NCI-H2227 treated with DMSO at 0.1 percent for 48 hours (cell line): ENCODE measurements at regions not wholly inside any gene's neighbourhood (a gene's known extent, or its start where the extent isn't known, plus 50 kb on each side); places are given as distances from the start of the nearest gene placed in this dataset.
"Not testable (repeated sequence)": the region's sequence is repeated elsewhere in the genome, so short reads cannot be mapped to it uniquely, and the experiment has no call there.

Source experiments
- DNase-seq: peaks from one replicate; lab custom pipeline; 2025; lab: John Stamatoyannopoulos, UW

DNA sequence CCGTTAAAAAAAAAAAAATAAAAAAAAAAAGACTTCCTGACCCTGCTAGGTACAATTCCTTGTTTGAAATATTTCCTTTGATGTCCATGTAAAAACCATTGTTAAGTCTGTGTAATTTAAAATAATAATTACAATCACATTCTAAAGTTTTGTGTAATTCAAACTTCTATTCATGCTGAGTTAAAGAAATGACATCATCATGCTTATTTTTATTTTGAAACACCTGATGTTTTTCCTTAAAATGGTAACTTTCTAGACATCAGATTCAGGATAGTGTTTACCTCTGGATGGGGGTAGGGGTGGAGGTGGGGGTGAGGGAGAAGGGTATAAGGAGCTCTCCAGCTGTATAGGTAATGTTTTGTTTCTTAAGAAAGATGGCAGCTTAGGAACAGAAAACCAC is 92.8 kb downstream of the ADCYAP1 start:
- DNase-seq = no peak

DNA sequence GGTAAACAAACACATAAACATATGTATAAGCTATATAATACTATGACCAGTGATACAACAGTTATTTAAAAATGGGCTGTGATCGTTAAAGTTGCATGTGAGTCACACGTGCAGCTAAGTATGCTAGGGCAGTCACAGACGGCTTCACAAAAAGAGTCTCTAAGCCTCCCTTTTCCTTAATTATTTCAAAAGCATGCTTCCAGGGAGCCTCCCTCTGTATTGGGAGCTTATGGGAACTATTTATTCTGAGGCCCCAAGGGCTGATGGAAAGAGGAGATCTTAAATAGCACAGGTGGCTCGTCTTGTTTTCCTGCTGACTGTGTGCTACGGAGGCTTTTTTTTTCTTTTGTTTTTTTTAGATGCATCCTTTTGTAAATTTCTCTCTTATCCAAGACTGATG is 94.3 kb downstream of the ADCYAP1 start:
- DNase-seq = no peak

DNA sequence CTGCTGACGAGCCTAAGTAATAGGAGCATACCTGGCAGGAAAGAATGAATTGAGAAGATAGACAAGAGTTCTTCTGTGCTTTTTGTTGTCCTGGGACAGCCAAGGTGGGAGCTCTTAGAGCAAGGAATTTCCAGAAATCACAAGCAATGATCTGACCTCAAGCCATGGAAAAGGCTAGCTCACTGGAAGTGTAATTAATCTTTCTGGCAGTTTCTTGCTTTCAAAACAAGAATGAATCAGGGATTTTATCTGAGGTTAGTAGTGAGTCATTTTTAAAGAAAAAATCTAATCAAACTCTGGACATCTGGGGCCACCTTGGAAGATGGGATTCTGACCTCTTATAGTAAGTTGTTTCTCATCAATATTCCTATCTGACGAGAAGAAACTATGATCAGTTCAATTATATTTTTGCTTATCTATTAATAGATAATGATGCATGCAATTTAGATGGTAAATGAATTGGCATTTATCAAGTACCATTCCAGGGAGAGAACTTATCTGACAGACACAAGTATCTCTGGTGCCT is 98.0 kb downstream of the ADCYAP1 start:
- DNase-seq = no peak

DNA sequence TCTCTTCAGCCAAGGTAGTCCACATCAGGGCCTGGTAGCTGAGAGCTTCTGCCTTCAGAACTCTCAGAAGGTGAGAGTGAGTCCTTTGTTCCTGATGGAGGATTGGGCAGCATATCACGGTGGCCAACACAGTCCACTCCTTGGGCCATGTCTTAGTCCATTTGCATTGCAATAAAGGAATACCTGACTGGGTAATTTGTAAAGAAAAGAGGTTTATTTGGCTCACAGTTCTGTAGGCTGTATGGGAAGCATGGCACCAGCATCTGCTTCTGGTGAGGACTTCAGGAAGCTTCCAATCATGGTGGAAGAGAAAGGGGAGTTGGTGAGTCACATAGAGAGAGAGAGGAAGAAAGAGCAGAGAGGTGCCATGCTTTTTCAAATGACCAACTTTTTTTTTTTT is 98.8 kb downstream of the ADCYAP1 start:
- DNase-seq = no peak

DNA sequence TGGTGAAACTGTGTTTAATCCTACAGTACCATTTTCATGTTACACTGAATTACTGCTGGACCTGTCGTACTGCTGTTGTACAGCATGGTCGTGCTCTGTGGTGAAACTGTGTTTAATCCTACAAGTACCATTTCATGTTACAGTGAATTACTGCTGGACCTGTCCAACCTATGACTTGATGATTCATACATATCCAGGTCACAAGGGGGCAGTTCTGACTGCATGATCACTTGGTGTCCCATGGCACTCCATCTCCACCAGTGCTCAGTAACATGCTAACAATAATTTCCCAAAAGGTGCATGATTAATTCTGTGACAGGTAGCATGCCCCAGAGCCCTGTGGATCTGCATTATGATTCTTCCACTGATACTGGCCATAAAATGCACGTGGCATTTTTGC is 101.6 kb downstream of the ADCYAP1 start:
- no peak for DNase-seq

DNA sequence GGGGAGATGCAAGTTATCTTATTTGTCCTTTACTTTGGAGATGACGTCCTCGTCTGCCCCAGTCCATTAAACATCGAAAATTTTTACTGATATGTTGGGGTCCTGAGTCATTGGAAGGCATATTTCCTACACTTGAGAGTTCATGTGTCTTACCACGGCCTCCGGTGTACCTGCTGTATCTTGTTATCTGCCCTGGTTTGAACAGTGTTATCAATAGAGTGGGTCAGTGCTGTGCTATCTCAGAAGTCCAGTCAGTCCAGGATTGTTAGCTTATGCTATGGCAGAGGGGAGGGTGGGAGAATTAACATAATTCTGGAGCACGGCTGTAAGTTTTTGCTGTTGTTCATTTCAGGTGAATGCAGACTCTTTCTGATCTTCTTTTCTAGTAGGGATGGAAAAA is 102.3 kb downstream of the ADCYAP1 start:
- no peak for DNase-seq

DNA sequence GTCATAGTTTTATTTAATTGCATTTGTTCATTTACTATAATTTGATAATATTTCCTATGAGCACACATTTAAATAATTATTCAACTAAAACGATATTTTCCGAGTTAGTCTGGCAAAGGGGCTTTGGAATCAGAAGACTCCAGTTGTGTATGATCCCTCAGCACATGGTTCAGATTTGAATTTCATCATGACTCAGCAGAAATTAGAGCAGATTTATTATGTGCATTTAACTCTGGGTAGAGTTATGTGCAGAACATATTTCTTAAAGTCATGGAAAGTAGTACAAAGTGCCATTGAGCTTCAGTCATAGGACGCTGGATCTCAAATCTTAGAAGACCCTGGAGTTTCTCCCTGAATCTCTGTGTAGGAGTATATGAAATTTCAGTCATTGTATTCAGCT is 106.7 kb downstream of the ADCYAP1 start:
- DNase-seq = no peak

DNA sequence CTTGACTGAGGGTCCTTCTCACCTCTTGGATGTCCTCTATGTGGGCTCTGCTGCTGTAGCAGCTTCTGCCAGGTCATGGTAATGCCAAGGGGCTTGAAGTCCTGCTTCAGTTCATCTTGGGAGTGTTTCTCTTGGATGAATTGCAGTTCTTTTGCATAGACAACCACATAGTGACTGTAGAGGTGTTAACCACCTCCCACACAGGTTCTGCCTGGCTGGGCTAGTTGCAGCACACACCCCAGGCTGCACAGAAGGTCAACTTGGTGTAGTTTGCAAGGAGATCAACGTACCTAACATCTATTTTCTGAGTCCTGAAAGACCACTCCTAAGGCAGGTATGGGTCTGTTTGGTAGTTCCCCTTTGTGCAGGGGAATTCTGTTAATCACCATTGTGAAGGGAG is 108.1 kb downstream of the ADCYAP1 start:
- DNase-seq = no peak

DNA sequence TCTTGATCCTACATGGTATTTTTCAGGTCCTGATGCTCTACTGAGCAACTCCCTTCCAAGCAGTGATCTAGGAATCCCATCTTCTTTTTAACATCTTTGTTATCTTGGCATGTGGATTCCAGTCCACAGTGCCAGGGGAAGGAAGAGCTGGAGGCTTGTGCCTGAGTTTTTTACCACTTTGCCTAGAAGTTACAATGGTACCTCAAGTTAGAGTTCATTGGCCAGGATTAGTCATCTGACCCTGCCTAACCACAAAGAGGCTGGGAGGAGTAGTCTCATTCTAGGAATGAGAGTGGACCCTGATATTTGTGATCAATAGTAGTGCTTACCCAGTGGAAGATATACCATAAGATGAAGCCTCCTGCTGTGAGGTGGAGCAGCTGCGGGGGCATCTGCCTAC is 109.3 kb downstream of the ADCYAP1 start:
- no peak for DNase-seq

DNA sequence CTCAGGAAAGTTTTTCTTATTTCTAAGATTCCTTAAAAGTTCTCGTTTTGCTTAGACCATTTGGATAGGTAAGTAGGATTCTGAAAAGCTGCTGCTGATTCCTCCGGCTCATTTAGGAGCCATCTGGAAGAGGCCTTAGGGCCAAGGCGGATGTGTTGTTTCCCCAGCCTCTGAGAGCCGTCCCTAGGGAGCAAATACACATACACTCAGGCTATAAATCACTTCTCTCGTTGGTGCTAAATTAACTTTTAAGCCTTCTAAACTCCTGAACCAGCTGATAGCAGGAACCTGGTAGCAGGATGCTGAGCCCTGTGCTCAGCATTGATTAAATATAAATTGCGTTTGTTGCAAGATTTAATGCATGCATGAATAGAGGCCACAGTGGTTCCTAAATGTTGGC is 109.8 kb downstream of the ADCYAP1 start:
- no peak for DNase-seq

DNA sequence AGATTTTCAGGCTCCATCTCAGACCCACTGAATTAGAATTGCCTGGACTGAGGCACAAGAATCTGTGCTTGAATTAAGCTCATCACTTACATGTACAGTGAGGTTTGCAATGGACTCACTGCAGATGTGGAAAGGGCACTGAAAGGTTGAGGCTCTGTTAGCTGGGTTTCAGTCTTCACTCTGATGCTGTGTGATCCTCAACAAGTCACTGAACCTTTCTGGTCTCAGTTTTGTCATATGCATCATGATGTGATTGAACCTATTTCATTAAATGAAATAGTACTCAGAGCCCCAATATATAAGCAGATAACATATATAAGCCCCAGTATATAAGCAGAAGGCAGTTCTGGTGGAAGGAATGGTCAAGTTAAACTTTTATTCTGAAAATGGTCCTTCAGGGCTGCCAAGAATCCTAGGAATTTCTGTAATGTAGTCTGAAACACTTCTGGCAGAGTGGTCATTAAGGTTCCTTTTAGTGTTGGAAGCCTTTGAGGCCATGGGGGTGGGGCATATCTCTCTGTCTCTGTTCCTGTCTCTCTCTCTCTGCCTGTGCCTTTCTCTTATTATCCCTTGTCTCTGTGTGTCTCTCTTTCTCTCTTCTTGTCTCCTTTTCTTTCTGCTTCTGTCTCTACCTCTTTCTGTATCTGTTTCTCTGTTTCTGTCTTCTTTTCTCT is 110.4 kb downstream of the ADCYAP1 start:
- no peak for DNase-seq

DNA sequence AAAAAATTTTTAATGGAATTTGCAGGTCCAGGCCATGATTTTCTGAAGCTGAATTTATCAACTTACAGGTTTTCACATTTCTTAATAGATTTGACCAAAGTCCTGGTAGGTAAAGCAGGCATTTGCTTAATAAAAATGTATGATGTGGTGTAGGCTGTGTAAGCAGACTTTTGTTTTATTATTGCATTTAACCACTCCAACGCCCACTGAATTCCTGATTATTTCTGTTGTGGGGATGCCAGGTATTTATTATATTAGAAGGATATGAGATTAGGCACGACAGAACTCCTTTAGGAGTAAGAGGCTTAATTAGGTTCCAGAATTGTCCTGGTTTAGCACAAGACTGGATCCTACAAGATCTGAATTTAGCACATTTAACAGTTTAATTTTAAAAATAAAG is 111.1 kb downstream of the ADCYAP1 start:
- DNase-seq = no peak

DNA sequence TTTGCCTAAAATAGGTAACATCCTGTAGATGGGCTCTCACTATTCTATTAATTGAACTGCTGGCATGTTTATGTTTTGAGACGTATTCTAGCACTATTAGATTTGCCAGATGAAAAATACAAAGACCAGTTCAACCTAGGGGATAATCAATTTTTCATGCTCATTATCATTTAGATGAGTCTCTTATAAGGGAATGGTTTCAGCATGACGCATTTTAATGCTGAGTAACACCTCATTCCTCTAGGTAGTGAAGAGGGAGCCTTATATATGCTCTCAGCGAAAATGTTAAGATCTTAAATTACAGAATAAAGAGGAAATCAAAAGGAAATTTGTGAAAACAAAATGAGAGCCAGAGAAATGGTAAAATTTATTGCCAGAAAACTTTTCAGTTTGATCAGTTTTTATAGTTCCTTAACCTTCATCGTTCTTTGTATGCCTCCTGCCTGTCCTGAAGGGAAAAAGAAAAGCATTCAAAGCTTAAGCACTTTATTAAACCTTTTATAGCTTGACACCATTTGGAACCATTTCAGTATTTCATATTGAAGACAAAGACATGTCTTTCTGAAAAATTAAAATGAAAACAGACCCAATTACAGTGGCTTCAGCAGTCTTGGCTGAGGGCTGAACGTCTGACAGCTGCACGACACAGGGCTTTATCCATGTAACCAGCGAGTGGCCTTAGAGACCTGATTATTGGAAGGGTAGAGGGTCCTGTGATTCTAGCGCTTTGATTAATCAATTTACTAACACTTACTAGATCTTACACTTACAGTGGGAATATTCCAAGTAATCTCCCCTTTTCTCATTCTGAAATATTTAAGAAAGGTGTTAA is 112.8 kb downstream of the ADCYAP1 start:
- DNase-seq = no peak

DNA sequence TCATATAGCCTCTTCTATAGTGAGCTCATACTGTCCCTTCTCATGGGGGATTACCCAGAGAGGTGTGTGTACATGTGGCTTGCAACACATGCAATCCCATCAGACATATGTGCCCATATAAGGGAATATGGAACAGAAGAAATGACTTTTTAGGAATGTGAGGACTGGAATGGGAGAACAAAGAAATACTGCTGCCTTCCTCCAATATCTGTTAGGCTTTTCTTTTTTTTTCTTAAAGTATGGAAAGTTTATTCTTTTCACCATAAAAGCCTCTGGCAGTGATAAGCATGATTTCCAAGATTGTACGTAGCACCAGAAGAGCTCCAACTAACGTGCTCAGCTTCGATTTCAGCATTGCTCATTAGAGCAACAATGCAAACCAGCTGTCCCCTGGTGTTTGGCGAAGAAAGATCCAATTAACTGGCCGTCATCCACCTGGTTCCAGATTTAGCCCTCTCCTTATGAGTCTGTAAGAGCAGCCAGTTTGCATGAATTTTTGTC is 113.6 kb downstream of the ADCYAP1 start:
- no peak for DNase-seq

DNA sequence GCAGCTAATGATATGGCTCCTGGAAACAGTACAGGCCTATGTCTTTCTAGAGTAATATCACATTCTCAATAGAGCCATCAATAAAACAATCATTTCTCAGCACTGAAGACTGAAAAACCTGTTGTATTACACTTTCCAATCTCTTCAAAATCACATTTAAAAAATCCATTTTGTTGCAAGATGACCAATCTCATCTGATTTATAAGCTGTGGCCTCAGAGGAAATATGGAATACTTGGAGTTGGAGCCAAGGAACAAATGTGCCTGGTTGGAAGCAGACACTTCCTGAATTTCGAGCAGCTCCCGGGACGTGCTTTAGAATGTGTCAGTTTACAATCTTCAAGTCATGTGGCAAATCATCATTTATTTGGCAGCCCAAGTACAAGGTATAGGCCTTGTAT is 114.5 kb downstream of the ADCYAP1 start:
- no peak for DNase-seq

DNA sequence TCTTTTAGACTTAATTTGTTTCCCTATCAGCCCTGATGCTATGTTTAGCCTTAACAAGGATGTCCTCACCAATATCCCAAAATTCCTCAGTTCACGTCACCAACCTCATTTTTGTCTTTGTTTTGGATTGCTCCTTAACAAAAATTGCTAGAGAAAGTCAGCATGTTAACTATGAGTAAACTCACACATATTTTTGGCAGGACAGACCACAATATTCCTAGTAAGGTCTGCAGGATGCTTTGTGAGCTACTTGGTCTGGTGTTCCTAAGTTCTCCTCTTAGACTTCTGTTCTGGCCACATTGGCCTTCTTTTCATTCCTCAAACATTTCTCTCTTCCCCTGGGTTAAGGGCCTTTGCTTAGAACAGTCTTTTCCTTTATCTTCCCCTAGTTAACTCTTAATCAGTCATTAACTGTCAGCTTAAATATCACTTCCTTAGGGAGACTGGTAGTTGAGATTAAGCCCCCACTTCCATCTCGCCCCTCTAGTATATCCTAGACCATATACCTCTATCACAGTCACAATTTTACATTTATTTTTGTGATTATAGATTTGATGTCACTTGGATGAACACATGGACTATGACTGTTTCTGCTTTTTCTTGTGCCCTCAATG is 116.2 kb downstream of the ADCYAP1 start:
- no peak for DNase-seq

DNA sequence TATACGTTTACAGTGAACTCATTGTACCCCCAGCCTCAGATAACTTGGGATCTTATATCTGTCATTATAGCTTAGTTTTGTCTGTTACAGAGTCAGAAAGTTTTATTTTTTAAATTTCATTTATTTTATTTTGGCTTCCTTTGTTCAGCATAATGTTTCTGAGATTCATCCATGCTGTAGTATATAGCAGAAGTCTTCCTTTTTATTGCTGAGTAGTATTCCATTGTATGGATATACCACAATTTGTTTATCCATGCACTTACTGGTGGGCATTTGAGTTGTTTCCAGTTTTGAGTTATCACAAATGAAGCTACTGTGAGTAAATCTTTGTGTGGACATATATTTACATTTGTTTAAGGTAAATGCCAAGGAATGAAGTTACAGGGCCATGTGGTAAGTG is 122.3 kb downstream of the ADCYAP1 start:
- no peak for DNase-seq

DNA sequence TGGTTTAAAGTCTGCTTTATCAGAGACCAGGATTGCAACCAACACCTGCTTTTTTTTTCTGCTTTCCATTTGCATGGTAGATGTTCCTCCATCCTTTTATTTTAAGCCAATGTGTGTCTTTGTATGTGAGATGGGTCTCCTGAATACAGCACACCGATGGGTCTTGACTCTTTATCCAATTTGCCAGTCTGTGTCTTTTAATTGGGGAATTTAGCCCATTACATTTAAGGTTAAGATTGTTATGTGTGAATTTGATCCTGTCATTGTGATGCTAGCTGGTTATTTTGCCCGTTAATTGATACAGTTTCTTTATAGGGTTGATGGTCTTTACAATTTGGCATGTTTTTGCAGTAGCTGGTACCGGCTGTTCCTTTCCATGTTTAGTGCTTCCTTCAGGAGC is 128.4 kb downstream of the ADCYAP1 start:
- not testable (repeated sequence) for DNase-seq

DNA sequence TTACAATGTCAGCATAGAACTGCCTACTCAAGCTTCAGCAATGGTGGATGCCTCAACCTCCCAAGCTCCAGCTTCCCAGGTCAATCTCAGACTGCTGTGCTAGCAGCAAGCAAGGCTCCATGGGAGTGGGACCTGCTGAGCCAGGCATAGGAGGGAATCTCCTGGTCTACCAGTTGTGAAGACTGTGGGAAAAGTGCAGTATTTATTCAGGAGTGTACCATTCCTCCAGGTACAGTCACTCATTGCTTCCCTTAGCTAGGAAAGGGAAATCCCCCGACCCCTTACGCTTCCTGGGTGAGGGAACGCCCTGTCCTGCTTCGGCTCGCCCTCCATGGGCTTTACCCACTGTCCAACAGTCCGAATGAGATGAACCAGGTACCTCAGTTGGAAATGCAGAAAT is 130.3 kb downstream of the ADCYAP1 start:
- no peak for DNase-seq

DNA sequence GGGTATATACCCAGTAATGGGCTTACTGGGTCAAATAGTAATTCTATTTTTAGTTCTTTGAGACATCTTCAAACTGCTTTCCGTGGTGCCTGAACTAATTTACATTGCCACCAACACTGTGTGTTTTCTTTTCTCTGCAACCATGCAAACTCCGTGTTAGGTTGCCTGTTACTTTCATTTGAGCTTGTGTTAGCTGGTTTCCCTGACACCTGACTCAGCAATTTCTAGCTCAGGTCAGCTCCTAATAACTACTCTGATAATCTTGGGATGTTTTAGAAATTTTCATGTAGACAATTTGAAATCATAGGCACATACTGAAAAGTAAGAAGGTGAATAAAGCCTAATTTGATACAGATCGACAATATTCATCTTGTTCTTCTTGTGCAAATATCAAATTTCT is 132.3 kb downstream of the ADCYAP1 start:
- DNase-seq = no peak

DNA sequence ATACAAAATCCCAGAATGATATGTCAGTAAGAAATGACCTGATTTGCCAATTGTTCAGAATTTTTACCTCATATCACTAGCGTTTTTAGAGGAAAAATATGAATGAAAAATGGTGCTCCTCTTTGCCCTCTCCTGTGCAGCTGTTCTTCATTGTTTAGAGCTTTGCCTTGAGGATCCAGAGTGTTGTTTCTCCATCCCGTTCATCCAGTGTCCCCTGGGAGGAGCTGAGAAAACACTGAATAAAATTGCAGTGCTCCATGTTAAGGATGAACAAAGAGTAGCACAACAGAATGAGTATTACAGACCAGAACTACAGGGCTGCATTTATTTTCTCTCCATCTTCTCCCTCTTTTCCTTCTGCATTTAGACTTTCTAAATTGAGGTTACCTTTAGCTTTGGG is 133.1 kb downstream of the ADCYAP1 start:
- DNase-seq = no peak

DNA sequence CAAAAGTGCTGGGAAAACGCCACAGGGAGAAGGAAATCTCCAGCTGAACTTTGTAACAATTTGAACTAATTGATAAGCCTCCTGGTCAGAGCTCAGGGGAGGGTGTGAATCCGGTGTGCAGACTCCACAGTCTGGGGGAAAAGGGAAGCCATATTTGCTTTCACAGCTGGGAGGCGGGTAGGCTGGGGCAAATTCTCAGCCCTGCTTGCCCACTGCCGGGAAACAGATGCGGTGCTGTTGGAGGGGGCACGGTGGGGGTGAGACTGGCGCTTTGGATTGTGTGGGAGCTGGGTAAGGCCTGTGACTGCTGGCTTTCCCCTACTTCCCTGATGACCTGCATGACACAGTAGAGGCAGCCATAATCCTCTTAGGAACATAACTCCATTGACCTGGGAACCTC is 134.8 kb downstream of the ADCYAP1 start:
- DNase-seq = no peak

DNA sequence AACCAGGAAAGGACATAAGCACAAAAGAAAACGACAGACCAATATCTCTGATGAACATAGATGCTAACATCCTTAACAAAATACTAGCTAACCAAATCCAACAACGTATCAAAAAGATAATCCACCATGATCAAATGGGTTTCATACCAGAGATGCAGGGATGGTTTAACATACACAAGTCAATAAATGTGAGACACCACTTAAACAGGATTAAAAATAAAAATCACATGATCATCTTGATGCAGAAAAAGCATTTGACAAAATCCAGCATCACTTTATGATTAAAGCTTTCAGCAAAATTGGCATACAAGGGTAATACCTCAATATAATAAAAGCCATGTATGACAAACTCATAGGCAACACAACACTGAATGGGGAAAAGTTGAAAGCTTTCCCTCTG is 138.4 kb downstream of the ADCYAP1 start:
- not testable (repeated sequence) for DNase-seq
